Body of pancreas (tissue), 4 donors: ENCODE measurements at regions not wholly inside any gene's neighbourhood (a gene's known extent, or its start where the extent isn't known, plus 50 kb on each side); places are given as distances from the start of the nearest gene placed in this dataset.

ENCODE experiments used
- ATAC-seq: fragments of 150-250 bp; one replicate; pipeline ENCODE4 v1.9.1; 2016
- DNase-seq, 4 donors: peaks; one replicate each; pipeline ENCODE4 v3.0.0-alpha.2; 2019
- H3K27ac ChIP-seq, 4 donors: fragments of 200-600 bp; sonication (generic); 1 replicate in 3 of 4; 2 replicates in 1 of 4; pipeline versions ENCODE4 v1.5.1 to v1.6.1; 2016 to 2019; ENCODE audit warnings: mild to moderate bottlenecking in 1 of 4, mixed read lengths in 1 of 4, moderate library complexity in 1 of 4
- H3K27me3 ChIP-seq, 2 donors: fragments of 200-600 bp; sonication (generic); one replicate each; pipeline ENCODE4 v1.6.0; 2016; ENCODE audit warnings: mild to moderate bottlenecking in 1 of 2
- H3K36me3 ChIP-seq, 2 donors: fragments of 200-600 bp; sonication (generic); replicated peaks in 1 of 2; 2 replicates each; pipeline ENCODE4 v1.5.1; 2016; ENCODE audit warnings: low read depth in 2 of 2; ENCODE audit not compliant: insufficient read depth in 1 of 2
- H3K4me1 ChIP-seq: fragments of 200-600 bp; sonication (generic); one replicate; pipeline ENCODE4 v1.6.0; 2016
- H3K4me3 ChIP-seq, 2 donors: fragments of 200-600 bp; sonication (generic); 1 replicate in 1 of 2; 2 replicates in 1 of 2; pipeline ENCODE4 v1.5.1; 2016 to 2019
- H3K9me3 ChIP-seq, 3 donors: fragments of 200-600 bp; sonication (generic); 1 replicate in 2 of 3; 2 replicates in 1 of 3; pipeline ENCODE4 v1.5.1; 2016
- CTCF ChIP-seq, 7 experiments: fragments of 450-650 bp in 4 of 7; fragments of 200-600 bp in 3 of 7; sonication (generic) in 3 of 7; IDR thresholded peaks; one replicate each; pipeline ENCODE4 v1.5.1; 2016 to 2019; ENCODE audit warnings: antibody characterized with exemption in 7 of 7
- POLR2A ChIP-seq, 3 donors: fragments of 450-650 bp; IDR thresholded peaks; one replicate each; pipeline ENCODE4 v1.6.1; 2016; ENCODE audit warnings: antibody characterized with exemption in 3 of 3, mild to moderate bottlenecking in 2 of 3
- WGBS, 2 donors: methylation state at CpG; one replicate each; pipeline ENCODE4 v1.1.5; 2017; 5-methylcytosine and 5-hydroxymethylcytosine counted together
- intact Hi-C: fragments of 100-400 bp; cut with DNase I; formaldehyde crosslinking; loops from one replicate; pipeline ENCODE4 v1.15.1; 2023

GRCh38 chr4:157897855-157898370, 274.9 kb downstream of the GASK1B start:
- Histone ChIP-seq H3K9me3 (no peaks in the 10 kb centered on the region), H3K27ac (no peak overlapping the region), H3K27me3 (no peaks in the 10 kb centered on the region), H3K4me1 (no peaks in the 10 kb centered on the region), H3K4me3 (no peak overlapping the region), H3K36me3 (no peaks in the 10 kb centered on the region)
- no peak for ATAC-seq
- no peak for DNase-seq
- no peak for TF ChIP-seq CTCF (IDR thresholded peaks at IDR 0.05)
- TF ChIP-seq POLR2A (IDR thresholded peaks at IDR 0.05): no peak
- intact Hi-C loops: no loop called here

GRCh38 chr4:157896726-157897125, 276.1 kb downstream of the GASK1B start:
- no peak overlapping the region for H3K27ac ChIP-seq
- WGBS, 2 donors: 81 to 89% methylated on average over 3 of the region's 3 CpGs
- no peaks in the 10 kb centered on the region for H3K36me3 ChIP-seq
- no peak for DNase-seq
- no peaks in the 10 kb centered on the region for H3K27me3 ChIP-seq
- no peaks in the 10 kb centered on the region for H3K4me1 ChIP-seq
- no peak for ATAC-seq
- H3K4me3 ChIP-seq: no peak overlapping the region
- intact Hi-C loops: no loop called here
- no peaks in the 10 kb centered on the region for H3K9me3 ChIP-seq
- TF ChIP-seq CTCF (IDR thresholded peaks at IDR 0.05): no peak
- no peak for TF ChIP-seq POLR2A (IDR thresholded peaks at IDR 0.05)

- Histone ChIP-seq H3K4me3 (no peak overlapping the region), H3K4me1 (no peaks in the 10 kb centered on the region), H3K36me3 (no peaks in the 10 kb centered on the region), H3K27me3 (no peaks in the 10 kb centered on the region), H3K27ac (no peak overlapping the region), H3K9me3 (no peaks in the 10 kb centered on the region)
- WGBS, 2 donors: 80 to 90% methylated on average over 4 of the region's 4 CpGs
- ATAC-seq (no peak), DNase-seq (no peak)
- intact Hi-C loops: no loop called here
- TF ChIP-seq CTCF (IDR thresholded peaks at IDR 0.05) (no peak), POLR2A (IDR thresholded peaks at IDR 0.05) (no peak)
These were observed 277.6 kb downstream of the GASK1B start for GRCh38 chr4:157895205-157895604.

- no peaks in the 10 kb centered on the region for H3K9me3 ChIP-seq
- ATAC-seq (no peak), DNase-seq (no peak)
- no peak overlapping the region for H3K4me3 ChIP-seq
- H3K4me1 ChIP-seq: no peaks in the 10 kb centered on the region
- no peaks in the 10 kb centered on the region for H3K36me3 ChIP-seq
- intact Hi-C loops: no loop called here
- TF ChIP-seq POLR2A (IDR thresholded peaks at IDR 0.05) (no peak), CTCF (IDR thresholded peaks at IDR 0.05) (no peak)
- no peaks in the 10 kb centered on the region for H3K27me3 ChIP-seq
- no peak overlapping the region for H3K27ac ChIP-seq
- WGBS, 2 donors: 71 to 86% methylated on average over 2 of the region's 2 CpGs
These were observed 283.0 kb downstream of the GASK1B start for GRCh38 chr4:157889788-157890187.

GRCh38 chr4:157888281-157888680, 284.5 kb downstream of the GASK1B start:
- H3K27ac ChIP-seq: no peak overlapping the region
- H3K36me3 ChIP-seq: no peaks in the 10 kb centered on the region
- no peaks in the 10 kb centered on the region for H3K27me3 ChIP-seq
- DNase-seq: no peak
- intact Hi-C loops: no loop called here
- WGBS, 2 donors: 59 to 78% methylated on average over 4 of the region's 4 CpGs
- no peak for ATAC-seq
- H3K4me3 ChIP-seq: no peak overlapping the region
- H3K4me1 ChIP-seq: no peaks in the 10 kb centered on the region
- TF ChIP-seq CTCF (IDR thresholded peaks at IDR 0.05) (no peak), POLR2A (IDR thresholded peaks at IDR 0.05) (no peak)
- no peaks in the 10 kb centered on the region for H3K9me3 ChIP-seq
